Hepatocyte (in vitro differentiated cells): ENCODE measurements at regions not wholly inside any gene's neighbourhood (a gene's known extent, or its start where the extent isn't known, plus 50 kb on each side); places are given as distances from the start of the nearest gene placed in this dataset.

Experiments used
- EZH2phosphoT487 ChIP-seq: fragments of 200-600 bp; sonication (generic); IDR thresholded peaks from one replicate; pipeline ENCODE4 v1.6.1; 2018; ENCODE audit warnings: antibody characterized with exemption, mild to moderate bottlenecking, low read depth, moderate library complexity; ENCODE audit not compliant: unreplicated experiment, severe bottlenecking
- TF ChIP-seq, protein P1 (sequence below): fragments of 200-600 bp; sonication (generic); IDR thresholded peaks from 2 replicates; pipeline ENCODE4 v1.5.1; 2016; ENCODE audit warnings: antibody characterized with exemption, mild to moderate bottlenecking; ENCODE audit not compliant: poor library complexity

- TF ChIP-seq, protein P1, sequence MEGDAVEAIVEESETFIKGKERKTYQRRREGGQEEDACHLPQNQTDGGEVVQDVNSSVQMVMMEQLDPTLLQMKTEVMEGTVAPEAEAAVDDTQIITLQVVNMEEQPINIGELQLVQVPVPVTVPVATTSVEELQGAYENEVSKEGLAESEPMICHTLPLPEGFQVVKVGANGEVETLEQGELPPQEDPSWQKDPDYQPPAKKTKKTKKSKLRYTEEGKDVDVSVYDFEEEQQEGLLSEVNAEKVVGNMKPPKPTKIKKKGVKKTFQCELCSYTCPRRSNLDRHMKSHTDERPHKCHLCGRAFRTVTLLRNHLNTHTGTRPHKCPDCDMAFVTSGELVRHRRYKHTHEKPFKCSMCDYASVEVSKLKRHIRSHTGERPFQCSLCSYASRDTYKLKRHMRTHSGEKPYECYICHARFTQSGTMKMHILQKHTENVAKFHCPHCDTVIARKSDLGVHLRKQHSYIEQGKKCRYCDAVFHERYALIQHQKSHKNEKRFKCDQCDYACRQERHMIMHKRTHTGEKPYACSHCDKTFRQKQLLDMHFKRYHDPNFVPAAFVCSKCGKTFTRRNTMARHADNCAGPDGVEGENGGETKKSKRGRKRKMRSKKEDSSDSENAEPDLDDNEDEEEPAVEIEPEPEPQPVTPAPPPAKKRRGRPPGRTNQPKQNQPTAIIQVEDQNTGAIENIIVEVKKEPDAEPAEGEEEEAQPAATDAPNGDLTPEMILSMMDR, result no peak
- TF ChIP-seq EZH2phosphoT487, result no peak
These were observed 51.3 kb upstream of the WIPF1 start for GRCh38 chr2:174648896-174649295.
